ENCODE measurements at regions not wholly inside any gene's neighbourhood (a gene's known extent, or its start where the extent isn't known, plus 50 kb on each side); places are given as distances from the start of the nearest gene placed in this dataset.

DNA sequence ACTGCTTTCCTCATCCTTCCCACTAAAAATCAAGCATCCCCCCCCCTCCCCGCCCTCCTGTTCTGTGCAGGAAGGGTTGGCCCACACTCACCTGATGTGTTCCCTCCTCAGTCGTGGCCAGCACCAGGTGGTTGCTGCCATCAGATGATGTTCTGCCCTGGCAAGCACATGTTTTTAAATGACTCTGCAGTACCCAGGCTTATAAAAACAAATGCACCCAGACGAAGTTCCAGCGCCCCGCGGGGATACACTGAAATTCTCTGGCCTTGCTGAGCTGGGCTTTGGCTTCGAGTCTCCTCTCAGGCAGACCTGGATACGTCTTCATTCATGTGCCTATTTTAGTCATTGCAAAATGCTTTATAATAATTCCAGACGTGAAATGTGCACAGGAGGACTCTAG lies 316.3 kb downstream of the DLEU7 start:
- TF ChIP-seq POLR2A (IDR thresholded peaks at IDR 0.05; ENCODE audit: low read depth, low read length) (no peak), POLR2AphosphoS5 (IDR thresholded peaks at IDR 0.05; ENCODE audit: low read depth, low read length) (no peak), TAF1 (IDR thresholded peaks at IDR 0.05; ENCODE audit: low read depth, low read length) (no peak), SPI1 (IDR thresholded peaks at IDR 0.05; ENCODE audit: low read depth, low read length) (no peak)

Measured in GM12891 (cell line).